Endodermal cell (in vitro differentiated cells): ENCODE measurements at regions not wholly inside any gene's neighbourhood (a gene's known extent, or its start where the extent isn't known, plus 50 kb on each side); places are given as distances from the start of the nearest gene placed in this dataset.

ENCODE experiments used
- DNase-seq: peaks from one replicate; pipeline ENCODE4 v3.0.0-alpha.2; 2017
- H3K27ac ChIP-seq: 2 replicates; pipeline ENCODE4 v1.5.1; 2013; ENCODE audit warnings: mild to moderate bottlenecking, low read depth, low read length, moderate library complexity
- H3K27me3 ChIP-seq: 2 replicates; pipeline ENCODE4 v1.6.1; 2013; ENCODE audit warnings: mild to moderate bottlenecking, low read length, moderate library complexity; ENCODE audit not compliant: insufficient read depth, control insufficient read depth, poor library complexity, severe bottlenecking
- H3K36me3 ChIP-seq: 2 replicates; pipeline ENCODE4 v1.7.0; 2013; ENCODE audit warnings: mild to moderate bottlenecking, low read length, moderate library complexity; ENCODE audit not compliant: control insufficient read depth, insufficient read depth
- H3K4me1 ChIP-seq: one replicate; pipeline ENCODE4 v1.7.0; 2013; ENCODE audit warnings: low read length; ENCODE audit not compliant: control insufficient read depth, insufficient read depth
- H3K4me3 ChIP-seq: 2 replicates; pipeline ENCODE4 v1.5.1; 2013; ENCODE audit warnings: mild to moderate bottlenecking, low read length, moderate library complexity
- H3K9ac ChIP-seq: 2 replicates; pipeline ENCODE4 v1.6.1; 2013; ENCODE audit warnings: mild to moderate bottlenecking, low read length, moderate library complexity; ENCODE audit not compliant: poor library complexity, severe bottlenecking; ENCODE audit errors: extremely low read depth
- H3K9me3 ChIP-seq: 2 replicates; pipeline ENCODE4 v1.6.1; 2013; ENCODE audit warnings: mild to moderate bottlenecking, low read length, moderate library complexity; ENCODE audit not compliant: control insufficient read depth
- H3K27ac Mint-ChIP-seq: 2 replicates; pipeline ENCODE4 v1.8.0; 2020; ENCODE audit warnings: mixed read lengths
- H3K27me3 Mint-ChIP-seq: 2 replicates; pipeline ENCODE4 v1.8.0; 2021; ENCODE audit warnings: mild to moderate bottlenecking, mixed read lengths; ENCODE audit not compliant: insufficient read depth
- H3K36me3 Mint-ChIP-seq: 2 replicates; pipeline ENCODE4 v1.8.0; 2020; ENCODE audit warnings: low read depth, mixed read lengths
- H3K4me1 Mint-ChIP-seq: 2 replicates; pipeline ENCODE4 v1.8.0; 2020; ENCODE audit warnings: mixed read lengths
- H3K4me3 Mint-ChIP-seq: 2 replicates; pipeline ENCODE4 v1.8.0; 2020; ENCODE audit warnings: mild to moderate bottlenecking, moderate library complexity, mixed read lengths
- H3K9me3 Mint-ChIP-seq: 2 replicates; pipeline ENCODE4 v1.8.0; 2020; ENCODE audit warnings: mild to moderate bottlenecking, mixed read lengths
- WGBS, 2 experiments: methylation state at CpG; one replicate each; pipeline versions ENCODE4 v1.1.5 to v1.1.7; 2013; ENCODE audit warnings: missing lambda C conversion rate in 2 of 2, mixed read lengths in 1 of 2; ENCODE audit not compliant: insufficient coverage in 1 of 2, insufficient read length in 1 of 2; 5-methylcytosine and 5-hydroxymethylcytosine counted together
- TF ChIP-seq, protein P1 (sequence below): fragments of 200-600 bp; sonication (generic); conservative IDR thresholded peaks from 2 replicates; pipeline ENCODE4 v1.5.0; 2021; ENCODE audit warnings: antibody characterized with exemption, mild to moderate bottlenecking

DNA sequence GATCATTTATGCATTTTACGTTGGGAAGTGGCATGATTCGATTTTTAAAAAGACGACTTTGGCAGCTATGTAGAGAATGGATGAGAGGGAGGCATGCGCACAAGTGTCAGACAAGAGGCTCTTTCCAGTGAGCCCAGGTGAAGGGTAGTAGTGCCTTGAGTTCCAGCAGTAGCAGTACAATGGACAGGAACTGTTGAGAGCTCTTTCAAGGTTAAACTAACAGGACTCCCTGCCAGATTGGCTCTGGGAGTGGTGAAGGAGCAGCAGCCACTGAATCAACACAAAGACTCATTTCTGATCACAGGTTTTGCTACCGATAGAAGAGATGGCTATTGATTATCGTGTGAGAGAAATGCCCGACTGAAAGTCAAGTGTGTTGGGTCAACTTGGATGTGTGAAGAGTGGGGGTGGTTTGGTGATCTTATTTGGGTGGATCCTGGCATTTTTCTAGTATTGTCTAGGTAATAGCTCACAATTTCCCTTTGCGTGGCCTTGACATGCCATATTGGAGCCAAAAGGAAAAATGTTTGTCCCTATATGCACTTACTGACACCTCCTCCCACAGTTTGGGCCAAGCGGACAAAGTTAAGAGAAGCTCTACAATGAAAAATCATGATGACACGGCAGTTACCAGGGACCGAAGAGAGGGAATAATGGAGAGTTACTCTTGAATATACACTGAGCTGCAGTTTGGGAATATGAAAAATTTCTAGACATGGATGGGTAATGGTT lies 81.6 kb upstream of the MDFIC2 start:
- no peak overlapping the region for H3K27ac ChIP-seq
- no peak for DNase-seq
- no peak overlapping the region for H3K4me3 ChIP-seq
- H3K4me1 ChIP-seq = no peaks in the 10 kb centered on the region
- no peaks in the 10 kb centered on the region for H3K9me3 ChIP-seq
- Mint-ChIP-seq H3K27me3 (no peaks in the 10 kb centered on the region), H3K9me3 (peaks cover 3% of the 10 kb centered on the region), H3K4me3 (no peak overlapping the region), H3K27ac (no peak overlapping the region), H3K4me1 (peaks cover 3% of the 10 kb centered on the region), H3K36me3 (no peaks in the 10 kb centered on the region)
- H3K9ac ChIP-seq = no peak overlapping the region
- 88% methylated on average over 5 to 11 of the region's 11 CpGs for WGBS, 2 experiments
- no peaks in the 10 kb centered on the region for H3K27me3 ChIP-seq
- no peaks in the 10 kb centered on the region for H3K36me3 ChIP-seq
- TF ChIP-seq, protein P1, sequence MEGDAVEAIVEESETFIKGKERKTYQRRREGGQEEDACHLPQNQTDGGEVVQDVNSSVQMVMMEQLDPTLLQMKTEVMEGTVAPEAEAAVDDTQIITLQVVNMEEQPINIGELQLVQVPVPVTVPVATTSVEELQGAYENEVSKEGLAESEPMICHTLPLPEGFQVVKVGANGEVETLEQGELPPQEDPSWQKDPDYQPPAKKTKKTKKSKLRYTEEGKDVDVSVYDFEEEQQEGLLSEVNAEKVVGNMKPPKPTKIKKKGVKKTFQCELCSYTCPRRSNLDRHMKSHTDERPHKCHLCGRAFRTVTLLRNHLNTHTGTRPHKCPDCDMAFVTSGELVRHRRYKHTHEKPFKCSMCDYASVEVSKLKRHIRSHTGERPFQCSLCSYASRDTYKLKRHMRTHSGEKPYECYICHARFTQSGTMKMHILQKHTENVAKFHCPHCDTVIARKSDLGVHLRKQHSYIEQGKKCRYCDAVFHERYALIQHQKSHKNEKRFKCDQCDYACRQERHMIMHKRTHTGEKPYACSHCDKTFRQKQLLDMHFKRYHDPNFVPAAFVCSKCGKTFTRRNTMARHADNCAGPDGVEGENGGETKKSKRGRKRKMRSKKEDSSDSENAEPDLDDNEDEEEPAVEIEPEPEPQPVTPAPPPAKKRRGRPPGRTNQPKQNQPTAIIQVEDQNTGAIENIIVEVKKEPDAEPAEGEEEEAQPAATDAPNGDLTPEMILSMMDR = no peak

DNA sequence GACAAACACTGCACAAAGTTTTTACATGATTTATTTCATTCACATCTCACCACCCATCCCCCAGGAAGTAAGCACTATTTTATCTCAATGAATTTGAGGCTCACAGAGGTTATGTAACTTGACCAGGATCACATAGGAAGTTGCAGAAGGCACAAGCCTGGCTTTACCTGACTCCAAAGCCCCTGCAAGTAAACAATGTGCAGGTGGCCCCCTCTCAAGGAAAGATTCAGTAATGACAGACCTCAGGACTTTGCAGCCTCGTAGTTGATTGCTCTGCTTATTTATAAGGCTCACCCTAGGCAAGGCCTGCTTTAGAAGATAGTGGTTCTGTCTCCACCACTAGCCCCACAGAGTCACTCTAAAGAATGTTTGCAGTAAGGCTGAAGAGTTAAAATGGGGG lies 79.8 kb upstream of the MDFIC2 start:
- H3K36me3 ChIP-seq = no peaks in the 10 kb centered on the region
- no peak overlapping the region for H3K9ac ChIP-seq
- Mint-ChIP-seq H3K9me3 (peaks cover 10% of the 10 kb centered on the region), H3K36me3 (no peaks in the 10 kb centered on the region), H3K27ac (no peak overlapping the region), H3K27me3 (no peaks in the 10 kb centered on the region), H3K4me1 (peaks cover 5% of the 10 kb centered on the region), H3K4me3 (no peak overlapping the region)
- H3K27ac ChIP-seq = no peak overlapping the region
- TF ChIP-seq, protein P1 = peak; percentile 68
- H3K9me3 ChIP-seq = no peaks in the 10 kb centered on the region
- peak; percentile 72 for DNase-seq
- WGBS, 2 experiments = 71 to 83% methylated on average over 1 of the region's 1 CpG
- no peak overlapping the region for H3K4me3 ChIP-seq
- H3K27me3 ChIP-seq = no peaks in the 10 kb centered on the region
- no peaks in the 10 kb centered on the region for H3K4me1 ChIP-seq

DNA sequence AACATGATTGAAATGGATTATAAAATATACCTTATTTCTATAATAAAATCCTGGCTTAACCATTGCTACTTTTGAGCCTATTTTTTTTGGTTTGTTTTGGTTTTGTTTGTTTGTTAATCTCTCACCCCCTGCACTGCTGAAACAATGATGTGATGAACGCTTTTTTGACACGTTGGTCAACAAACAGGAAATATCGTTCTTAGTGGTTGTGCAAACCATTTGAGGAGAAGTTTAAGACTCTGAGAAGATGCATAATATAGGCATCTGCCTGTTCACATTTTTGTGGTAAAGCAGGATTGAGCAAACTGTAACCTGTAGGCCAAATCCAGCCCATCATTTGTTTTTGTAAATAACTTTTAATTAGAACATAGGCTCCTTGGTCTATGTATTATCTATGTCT lies 75.5 kb upstream of the MDFIC2 start:
- Mint-ChIP-seq H3K27me3 (no peaks in the 10 kb centered on the region), H3K4me3 (no peak overlapping the region), H3K9me3 (peaks cover 10% of the 10 kb centered on the region), H3K4me1 (peaks cover 9% of the 10 kb centered on the region), H3K36me3 (no peaks in the 10 kb centered on the region), H3K27ac (no peak overlapping the region)
- no peak for DNase-seq
- H3K27ac ChIP-seq = no peak overlapping the region
- no peaks in the 10 kb centered on the region for H3K27me3 ChIP-seq
- 94 to 100% methylated on average over 3 of the region's 3 CpGs for WGBS, 2 experiments
- H3K36me3 ChIP-seq = no peaks in the 10 kb centered on the region
- no peaks in the 10 kb centered on the region for H3K4me1 ChIP-seq
- H3K4me3 ChIP-seq = no peak overlapping the region
- TF ChIP-seq, protein P1 = no peak
- H3K9ac ChIP-seq = no peak overlapping the region
- no peaks in the 10 kb centered on the region for H3K9me3 ChIP-seq
